ENCODE measurements at regions not wholly inside any gene's neighbourhood (a gene's known extent, or its start where the extent isn't known, plus 50 kb on each side); places are given as distances from the start of the nearest gene placed in this dataset.

DNA sequence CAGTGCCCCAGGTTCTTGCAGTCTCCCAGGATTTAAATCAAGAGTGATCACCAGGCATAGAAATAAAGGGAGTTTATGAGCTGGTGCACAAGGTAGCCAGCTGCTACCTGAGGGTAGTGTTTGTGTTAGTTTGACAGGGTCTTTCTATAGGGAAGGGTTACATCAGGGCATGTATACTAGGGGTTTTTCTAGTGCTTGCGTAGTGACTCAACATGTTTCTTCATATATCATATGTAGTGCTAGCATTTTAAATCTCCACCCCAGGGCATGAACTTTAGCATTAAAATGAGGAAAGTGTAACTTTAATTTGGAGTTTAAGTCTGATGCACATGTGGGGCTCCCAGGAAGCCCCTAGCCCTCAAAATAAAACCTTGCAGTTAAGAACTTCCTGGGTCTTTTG is 86.5 kb upstream of the TNR start:
- DNase-seq (ENCODE audit: low spot score) (no peak), ATAC-seq (no peak)

DNA sequence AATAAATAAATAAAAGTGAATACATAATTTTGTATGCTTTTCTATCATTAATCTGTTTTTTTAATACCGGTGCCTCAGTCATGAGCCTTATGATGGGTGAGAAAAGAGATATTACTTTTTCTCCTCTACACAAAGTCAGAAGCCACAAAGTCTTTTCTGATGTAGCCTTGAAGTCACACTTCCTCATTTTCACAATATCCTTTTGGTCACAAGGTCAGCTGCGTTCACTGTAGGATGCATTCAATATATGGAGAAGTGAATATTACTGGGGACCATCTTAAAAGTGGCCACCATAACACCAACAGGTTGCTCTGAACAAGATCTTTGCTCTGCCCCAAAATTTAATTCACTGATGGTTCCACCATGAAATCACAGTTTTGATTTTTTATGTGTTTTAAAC is 83.3 kb upstream of the TNR start:
- DNase-seq (ENCODE audit: low spot score) (no peak), ATAC-seq (no peak)

DNA sequence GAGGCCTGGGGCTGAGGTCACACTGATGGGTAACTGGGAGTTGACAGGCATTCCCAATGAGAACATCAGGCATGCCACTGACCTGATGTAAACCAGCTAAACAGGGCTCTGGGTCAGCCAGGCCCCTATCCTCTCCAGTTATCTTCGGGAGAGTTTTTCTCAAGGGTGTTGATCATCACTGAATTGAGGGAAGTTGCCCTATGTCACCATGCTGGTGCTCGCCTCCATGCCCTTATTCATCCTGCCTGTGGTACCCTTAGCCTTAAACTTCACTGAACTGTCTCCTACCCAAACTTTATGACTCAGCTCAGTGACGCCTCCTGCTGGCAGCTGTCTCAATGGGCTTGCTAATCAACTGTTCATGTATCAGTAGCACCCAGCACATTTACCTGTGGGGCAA is 80.7 kb upstream of the TNR start:
- peak; percentile 46 for ATAC-seq

GRCh38 chr1:175823406-175823805 is 80.0 kb upstream of the TNR start:
- no peak for DNase-seq (ENCODE audit: low spot score)
- ATAC-seq: no peak

More for the DNA sequence above, 80.7 kb upstream of the TNR start:
- DNase-seq (ENCODE audit: low spot score): no peak

DNA sequence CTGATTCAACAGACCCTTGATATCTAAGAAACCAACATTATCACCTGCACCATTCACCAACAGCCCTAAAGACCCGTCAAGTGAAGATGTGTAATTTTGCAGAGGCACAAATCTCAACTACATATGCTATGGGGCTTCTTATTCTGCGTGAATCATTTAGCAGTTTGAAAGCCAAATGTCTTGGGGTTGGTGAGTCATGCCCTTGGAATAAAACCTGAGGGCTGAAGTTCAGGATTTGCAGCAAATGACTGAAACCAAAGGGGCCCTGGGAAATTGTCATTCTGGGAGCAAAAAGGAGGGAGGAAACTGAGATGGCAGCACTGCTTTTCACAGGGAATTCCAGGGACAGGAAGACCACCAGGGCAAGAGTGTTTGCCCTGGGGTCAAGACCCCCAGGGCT is 79.2 kb upstream of the TNR start:
- no peak for ATAC-seq
- DNase-seq (ENCODE audit: low spot score): no peak

DNA sequence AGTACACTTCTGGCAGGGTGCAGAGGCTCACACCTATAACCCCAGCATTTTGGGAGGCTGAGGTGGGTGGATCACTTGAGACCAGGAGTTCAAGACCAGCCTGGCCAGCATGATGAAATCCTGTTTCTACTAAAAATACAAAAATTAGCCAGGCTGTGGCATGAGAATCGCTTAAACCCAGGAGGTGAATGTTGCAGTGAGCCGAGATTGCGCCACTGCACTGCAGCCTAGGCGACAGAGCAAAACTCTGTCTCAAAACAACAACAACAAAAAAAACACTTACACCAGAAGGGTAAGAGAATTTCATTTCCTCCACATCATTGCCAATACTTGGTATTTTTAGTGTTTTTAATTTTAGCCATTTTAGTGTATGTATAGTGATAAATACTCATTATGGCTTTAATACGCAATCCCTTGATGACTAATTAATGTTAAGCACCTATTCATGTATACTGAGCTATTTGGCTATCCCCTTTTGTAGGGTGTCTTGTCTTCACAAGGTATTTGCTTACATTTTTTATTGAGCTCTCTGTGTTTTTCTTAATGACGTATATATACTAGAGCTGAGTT is 77.1 kb upstream of the TNR start:
- ATAC-seq (no peak), DNase-seq (ENCODE audit: low spot score) (no peak)

DNA sequence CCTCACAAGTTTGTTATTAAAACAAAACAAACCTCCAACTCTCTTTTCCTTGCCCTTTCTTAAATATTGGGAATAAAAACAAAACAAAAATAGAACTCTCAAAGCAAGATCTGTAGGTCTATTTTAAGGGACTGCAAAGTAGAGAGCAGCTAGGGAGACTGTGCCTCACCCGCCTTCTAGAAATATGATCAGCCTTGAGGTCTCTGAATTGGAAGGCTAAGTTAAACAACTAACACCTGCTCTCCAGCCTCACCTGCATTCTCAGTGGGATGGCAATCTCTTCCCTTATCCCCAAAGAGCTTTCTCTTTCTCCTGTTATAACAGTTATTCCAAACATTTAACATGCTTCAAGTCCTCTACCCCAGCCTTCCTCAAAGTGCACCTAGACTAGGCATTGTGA is 75.5 kb upstream of the TNR start:
- DNase-seq (ENCODE audit: low spot score) (no peak), ATAC-seq (no peak)

- ATAC-seq (no peak), DNase-seq (ENCODE audit: low spot score) (no peak)
Measured at GRCh38 chr1:175817445-175817844, 74.0 kb upstream of the TNR start.

GRCh38 chr1:175814885-175815284 is 71.5 kb upstream of the TNR start:
- ATAC-seq (no peak), DNase-seq (ENCODE audit: low spot score) (no peak)

- ATAC-seq: no peak
- no peak for DNase-seq (ENCODE audit: low spot score)
Measured at GRCh38 chr1:175812936-175813335, 69.5 kb upstream of the TNR start.

DNA sequence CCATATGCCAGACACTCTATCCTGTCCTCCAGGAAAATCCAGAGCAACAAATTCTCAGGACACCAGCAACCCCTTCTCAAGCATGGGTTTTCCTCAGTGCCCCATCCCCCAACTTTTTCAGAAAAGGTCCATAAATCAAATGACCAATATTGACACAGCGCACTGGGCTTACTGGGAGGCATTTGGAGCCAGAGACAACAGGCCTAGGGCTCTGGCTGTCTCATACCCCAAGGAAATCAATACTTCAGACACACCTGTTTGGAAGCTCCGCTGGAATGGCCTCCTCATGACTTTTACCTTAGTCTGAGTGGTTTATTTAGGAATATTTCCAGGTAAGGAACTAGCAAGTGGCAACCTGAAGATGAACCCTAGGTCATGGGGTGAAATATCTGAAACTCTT is 66.9 kb upstream of the TNR start:
- DNase-seq (ENCODE audit: low spot score) (no peak), ATAC-seq (peak; percentile 34)

DNA sequence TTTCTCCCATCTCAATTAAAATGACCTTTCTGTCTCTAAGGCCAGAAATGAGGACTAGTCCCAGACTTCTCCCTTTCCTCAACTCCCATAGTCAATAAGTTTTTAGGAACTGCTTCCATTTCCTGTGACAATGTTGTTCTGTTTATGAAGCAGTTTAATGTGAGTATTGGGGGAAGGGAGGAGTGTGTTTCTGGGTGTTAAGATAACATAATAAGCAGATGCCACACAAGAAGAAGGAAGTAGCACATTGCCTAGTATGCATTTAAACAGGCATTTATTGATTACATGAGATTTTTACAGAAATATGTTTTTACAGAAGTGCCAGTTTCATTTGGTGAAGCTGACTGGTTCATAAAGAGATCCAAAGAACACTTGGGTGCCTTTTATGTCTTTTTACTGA is 65.6 kb upstream of the TNR start:
- ATAC-seq (no peak), DNase-seq (ENCODE audit: low spot score) (no peak)

DNA sequence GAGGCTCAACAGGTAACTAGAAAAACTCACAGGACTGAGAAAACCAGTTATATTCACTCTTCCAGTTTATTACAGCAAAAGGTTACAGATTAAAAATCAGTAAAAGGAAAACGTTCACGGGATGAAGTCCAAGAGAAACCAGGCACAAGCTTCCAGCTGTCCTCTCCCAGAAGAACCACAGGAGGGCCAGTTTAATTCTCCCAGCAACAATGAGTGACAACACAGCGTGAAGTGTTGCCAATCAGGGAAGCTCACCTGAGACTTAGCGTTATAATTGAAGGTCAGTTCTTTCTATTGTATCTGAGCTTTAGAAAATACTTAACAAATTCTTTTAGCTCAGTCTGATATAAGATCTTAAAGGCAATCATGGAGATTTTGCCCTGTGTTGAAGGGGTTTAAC is 65.2 kb upstream of the TNR start:
- DNase-seq (ENCODE audit: low spot score) (no peak), ATAC-seq (no peak)

GRCh38 chr1:175804561-175804960 is 61.2 kb upstream of the TNR start:
- ATAC-seq (no peak), DNase-seq (ENCODE audit: low spot score) (no peak)

- DNase-seq (ENCODE audit: low spot score): no peak
- ATAC-seq: no peak
Measured at GRCh38 chr1:175803413-175803812, 60.0 kb upstream of the TNR start.

- DNase-seq (ENCODE audit: low spot score) (no peak), ATAC-seq (no peak)
Measured at GRCh38 chr1:175802407-175803123, 59.2 kb upstream of the TNR start.

- ATAC-seq: no peak
- no peak for DNase-seq (ENCODE audit: low spot score)
Measured at GRCh38 chr1:175801979-175802378, 58.6 kb upstream of the TNR start.

- DNase-seq (ENCODE audit: low spot score): no peak
- ATAC-seq: no peak
Measured at GRCh38 chr1:175797576-175797975, 54.2 kb upstream of the TNR start.

- ATAC-seq (no peak), DNase-seq (ENCODE audit: low spot score) (no peak)
Measured at GRCh38 chr1:175794586-175794985, 51.2 kb upstream of the TNR start.

DNA sequence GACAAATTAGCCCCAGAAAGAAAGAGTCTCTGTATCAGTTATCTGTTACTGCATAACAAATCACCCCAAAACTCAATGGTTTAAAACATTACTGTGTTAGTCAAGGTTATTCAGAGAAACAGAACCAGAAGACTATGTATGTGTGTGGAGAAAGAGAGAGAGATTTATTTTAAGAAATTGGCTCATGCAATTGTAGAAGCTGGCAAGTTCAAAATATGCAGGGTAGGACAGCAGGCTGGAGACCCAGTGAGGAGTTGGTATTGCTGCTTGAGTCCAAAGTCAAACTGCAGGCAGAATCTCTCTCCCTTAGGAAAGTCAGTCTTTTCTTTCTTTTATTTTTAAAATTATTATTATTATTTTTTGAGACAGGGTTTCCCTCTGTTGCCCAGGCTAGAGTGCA is 50.2 kb upstream of the TNR start:
- no peak for DNase-seq (ENCODE audit: low spot score)
- ATAC-seq: no peak
